HS-5 (cell line): ENCODE measurements at regions not wholly inside any gene's neighbourhood (a gene's known extent, or its start where the extent isn't known, plus 50 kb on each side); places are given as distances from the start of the nearest gene placed in this dataset.
"Not testable (repeated sequence)": the region's sequence is repeated elsewhere in the genome, so short reads cannot be mapped to it uniquely, and the experiment has no call there.

ENCODE experiments used
- DNase-seq: peaks from one replicate; pipeline ENCODE4 v3.0.0-alpha.2; 2012; ENCODE audit warnings: low read depth

DNA sequence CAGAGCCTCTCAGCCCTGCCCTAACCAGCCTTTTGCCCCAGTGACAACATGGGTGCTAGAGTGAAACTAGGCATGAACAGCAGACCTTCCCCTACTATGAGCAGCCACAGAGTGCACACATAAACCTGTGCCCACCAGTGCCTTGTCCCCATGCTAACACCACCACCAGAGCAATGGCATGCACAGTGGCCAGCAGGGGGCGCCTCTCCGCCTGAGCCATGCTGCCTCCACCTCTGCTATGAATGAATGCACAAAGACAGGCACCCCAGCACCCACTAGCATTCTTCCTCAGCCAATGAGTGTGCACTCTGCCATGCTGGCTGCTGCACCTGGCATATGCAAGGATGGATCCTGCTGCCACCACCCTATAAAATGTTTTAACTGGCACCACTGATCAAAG lies 286.9 kb upstream of the FGF16 start:
- DNase-seq: no peak

DNA sequence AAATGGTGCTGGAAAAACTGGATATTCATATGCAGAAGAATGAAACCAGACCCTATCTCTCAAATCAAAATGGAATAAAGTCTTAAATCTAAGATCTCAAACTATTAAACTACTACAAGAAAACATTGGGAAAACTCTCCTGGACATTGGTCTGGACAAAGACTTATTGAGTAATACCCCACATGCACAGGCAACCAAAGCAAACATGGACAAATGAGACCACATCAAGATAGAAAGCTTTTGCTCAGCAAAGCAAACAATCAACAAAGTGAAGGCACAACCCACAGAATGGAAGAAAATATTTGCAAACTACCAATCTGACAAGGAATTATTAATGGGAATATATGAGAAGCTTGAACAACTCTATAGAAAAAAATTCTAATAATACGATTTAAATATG lies 284.4 kb upstream of the FGF16 start:
- DNase-seq: no peak

DNA sequence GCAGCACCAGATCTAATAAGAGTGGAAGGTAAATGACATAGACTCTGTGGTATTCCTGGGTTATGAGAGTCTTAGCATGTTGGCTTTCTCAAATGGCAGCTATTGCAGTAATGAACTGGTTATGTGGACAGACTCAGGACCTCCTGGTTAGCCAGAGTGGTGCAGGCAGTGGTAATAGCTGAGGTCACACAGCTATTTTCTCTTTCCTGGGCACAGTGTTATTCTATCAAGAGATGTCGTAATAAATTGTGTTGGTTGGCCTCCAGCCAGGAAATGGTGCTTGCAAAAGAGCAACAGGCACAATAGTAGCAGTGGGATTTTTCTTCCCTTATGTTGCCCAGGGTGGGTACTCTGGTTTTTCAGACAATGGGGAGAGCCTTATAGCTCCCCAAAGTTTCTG lies 279.2 kb upstream of the FGF16 start:
- no peak for DNase-seq

DNA sequence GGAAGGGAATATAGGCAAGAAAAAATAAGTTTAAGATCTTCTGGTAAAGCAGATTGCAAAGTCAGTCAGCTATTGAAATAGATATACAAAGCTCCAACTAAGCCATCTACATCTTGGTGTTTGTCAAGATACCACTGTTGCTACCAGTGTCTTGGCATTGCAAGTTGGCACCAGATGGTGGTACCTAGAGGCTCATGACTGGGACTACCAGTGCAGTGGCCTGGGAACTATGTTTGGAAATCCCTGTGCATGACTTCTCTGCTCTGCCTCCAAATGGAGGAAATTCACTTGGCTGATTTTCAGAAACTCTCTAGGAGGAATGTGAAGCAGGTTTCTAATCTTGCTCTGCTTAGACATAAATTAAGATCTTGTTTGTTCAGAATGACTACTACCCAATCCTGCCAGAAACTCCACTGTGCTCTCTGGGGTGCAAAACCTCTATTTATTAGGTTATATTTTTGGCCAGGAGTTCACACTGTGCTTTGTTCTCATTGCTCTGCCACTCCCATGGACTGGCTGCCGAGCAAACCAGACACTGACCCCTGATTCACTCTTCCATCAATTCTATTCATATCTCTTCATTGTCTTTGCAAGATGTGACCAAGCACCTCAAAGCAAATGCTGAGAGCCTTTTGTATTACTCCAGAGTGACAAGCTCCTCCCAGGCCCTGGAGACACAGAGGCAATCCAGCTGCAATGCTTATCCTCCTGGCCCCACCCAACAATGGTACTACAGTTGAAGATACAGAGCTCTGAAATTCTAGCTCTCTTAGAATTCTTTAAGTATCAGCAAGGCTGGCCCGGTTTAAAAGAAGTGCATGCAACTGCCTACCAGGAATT lies 272.3 kb upstream of the FGF16 start:
- DNase-seq: no peak

DNA sequence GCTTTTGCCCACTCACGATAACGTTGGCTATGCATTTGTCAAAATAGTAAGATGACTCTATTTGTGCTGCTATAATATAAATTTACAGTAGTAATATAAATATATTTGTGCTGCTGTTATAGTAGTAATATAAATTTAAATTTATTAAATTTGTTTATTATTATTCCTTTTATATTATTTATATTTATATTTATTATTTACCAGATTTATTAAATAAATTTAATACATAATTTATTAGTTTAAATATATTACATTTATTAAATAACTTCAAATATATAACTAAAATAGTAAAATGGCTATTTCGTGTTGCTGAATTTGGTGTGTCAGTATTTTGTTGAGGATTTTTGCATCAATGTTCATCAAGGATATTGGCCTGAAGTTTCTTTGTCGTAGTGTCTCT lies 246.5 kb upstream of the FGF16 start:
- DNase-seq: no peak

DNA sequence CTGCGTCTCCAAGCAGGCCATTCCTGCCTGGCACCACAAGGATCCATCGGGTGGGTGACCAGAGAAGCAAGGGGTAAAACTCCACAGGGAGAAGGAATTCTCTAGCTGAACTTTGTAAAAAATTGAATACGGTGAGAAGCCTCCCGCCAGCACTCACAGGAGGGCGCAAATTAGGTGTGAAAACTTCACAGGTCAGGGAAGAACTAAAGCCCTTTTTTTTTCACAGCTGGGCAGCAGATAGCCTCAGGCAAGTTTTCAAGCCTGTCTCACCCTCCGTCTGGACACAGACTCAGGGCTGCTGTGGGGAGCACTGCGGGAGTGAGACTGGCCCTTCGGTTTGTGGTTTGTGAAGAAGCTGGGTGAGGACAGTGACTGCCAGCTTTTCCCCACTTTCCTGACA lies 224.1 kb upstream of the FGF16 start:
- DNase-seq: no peak

DNA sequence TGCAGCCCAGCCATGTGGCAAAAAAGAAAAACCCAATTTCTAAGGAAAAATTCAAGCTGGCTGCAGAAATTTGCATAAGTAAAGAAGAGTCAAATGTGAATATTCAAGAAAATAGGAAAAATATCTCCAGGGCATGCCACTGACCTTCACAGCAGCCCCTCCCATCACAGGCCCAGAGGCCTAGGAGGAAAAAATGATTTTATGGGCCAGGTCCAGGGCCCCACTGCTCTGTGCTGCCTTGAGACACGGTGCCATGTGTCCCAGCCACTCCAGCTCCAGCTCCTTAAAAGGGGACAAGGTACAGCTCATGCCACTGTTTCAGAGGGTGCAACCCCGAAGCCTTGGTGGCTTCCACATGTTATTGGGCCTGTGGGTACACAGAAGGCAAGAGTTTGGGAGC lies 182.7 kb upstream of the FGF16 start:
- no peak for DNase-seq

DNA sequence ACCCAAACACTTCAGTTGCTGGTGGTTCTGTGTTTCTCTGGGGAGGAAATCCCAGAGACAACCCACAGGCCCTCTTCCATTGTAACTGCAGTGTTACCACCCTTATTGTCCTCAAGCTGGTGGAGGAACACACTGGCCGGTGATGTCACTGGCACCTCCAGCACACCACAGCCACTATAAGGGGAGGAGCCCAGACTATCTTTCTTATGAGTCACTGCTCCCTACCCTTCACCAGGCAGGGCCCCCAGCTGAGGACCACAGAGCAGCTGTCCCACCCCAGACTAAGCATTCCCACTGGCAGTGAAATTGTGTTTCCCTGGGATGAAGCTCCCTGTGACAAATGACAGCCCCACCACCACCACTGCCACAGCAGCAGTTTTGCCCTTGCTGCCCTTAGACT lies 171.8 kb upstream of the FGF16 start:
- DNase-seq: no peak

DNA sequence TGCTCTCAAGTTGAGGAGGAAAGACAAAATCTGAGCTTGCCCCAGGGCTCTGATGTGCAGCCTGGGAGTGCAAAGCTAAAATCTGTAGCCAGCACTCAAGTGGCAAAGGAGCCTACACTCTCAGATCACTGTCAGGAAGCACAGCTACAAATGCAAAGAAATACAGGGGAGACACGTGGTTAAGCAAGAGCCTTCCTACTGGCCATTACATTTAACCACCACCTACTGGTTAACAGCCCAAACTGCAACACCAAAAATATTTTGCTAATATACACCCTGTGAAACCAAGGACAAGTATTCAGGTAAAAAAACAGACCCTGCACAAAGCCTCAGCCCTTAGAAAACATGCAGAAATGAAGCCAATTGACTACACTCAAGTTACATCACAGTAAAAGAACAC lies 170.4 kb upstream of the FGF16 start:
- DNase-seq: no peak

DNA sequence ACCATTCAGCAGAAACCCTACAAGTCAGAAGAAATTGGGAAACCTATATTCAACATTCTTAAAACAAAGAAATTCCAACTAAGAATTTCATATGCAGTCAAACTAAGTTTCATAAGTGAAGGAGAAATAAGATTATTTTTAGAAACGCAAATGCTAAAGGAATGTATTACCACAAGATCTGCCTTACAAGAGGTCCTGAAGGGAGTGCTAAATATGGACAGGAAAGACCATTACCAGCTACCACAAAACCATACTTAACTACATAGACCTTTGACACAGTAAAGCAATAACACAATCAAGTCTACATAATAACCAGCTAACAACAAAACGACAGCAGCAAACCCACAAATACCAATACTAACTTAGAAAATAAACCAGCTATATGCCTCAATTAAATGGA lies 169.3 kb upstream of the FGF16 start:
- no peak for DNase-seq

DNA sequence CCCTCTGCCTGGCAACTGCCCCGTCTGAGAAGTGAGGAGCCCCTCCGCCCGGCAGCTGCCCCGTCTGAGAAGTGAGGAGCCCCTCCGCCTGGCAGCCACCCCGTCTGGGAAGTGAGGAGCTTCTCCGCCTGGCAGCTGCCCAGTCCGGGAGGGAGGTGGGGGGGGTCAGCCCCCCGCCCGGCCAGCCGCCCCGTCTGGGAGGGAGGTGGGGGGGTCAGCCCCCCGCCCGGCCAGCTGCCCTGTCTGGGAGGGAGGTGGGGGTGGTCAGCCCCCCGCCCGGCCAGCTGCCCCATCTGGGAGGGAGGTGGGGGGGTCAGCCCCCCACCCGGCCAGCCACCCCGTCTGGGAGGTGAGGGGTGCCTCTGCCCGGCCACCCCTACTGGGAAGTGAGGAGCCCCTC lies 167.8 kb upstream of the FGF16 start:
- not testable (repeated sequence) for DNase-seq

DNA sequence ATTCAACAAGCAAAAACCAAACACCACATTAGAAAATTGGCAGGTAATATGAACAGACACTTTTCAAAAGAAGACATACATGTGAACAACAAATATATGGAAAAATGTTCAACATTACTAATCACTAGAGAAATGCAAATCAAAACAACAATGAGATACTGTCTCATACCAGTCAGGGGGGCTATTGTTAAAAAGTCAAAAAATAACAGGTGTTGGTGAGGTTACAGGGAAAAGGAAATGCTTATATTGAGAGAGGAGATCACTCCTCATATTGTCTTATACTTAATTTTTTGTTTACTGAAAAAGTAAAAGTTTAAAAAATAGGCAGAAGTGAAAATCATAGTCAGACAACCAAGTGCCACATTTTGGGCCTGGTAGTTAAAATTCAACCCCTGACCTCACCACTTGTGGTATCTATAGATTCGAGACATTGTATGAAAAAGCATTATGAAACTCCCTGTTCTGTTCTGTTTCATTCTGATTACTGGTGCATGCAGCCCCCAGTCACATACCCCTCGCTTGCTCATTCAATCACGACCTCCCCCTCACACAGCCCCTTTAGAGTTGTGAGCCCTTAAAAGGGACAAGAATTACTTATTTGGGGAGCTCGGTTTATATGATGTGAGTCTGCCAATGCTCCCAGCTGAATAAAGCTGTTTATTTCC lies 153.7 kb upstream of the FGF16 start:
- DNase-seq: no peak

DNA sequence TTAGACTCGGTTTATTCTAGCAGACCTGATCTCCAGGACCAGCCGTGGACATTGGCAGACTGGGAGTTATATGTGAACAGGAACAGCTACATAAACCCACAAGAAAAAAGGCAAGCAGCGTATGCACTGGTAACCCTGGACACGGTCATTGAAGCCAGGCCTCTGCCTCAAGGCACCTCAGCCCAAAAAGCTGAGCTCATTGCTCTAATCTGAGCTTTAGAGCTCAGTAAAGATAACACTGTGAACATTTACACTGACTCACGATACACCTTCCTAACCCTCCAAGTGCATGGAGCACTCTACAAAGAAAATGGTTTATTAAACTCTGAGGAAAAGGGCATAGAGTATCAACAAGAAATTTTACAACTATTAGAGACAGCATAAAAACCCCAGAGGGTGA lies 148.9 kb upstream of the FGF16 start:
- DNase-seq: no peak

DNA sequence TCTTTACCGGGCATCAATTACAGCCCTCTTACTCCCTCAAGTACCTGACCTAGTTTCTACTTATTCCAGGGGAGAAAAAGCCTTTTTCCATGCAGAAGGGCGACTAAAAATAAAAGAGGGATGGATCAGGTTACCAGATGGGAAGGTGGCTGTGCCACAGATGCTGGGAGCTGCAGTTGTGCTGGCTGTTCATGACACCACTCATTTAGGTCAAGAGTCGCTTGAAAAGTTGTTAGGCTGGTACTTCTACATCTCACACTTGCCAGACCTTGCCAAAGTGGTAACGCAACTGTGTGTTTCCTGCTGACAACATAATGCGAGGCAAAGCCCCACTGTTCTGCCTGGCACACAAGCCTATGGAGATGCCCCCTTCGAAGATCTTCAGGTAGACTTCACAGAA lies 148.4 kb upstream of the FGF16 start:
- no peak for DNase-seq

DNA sequence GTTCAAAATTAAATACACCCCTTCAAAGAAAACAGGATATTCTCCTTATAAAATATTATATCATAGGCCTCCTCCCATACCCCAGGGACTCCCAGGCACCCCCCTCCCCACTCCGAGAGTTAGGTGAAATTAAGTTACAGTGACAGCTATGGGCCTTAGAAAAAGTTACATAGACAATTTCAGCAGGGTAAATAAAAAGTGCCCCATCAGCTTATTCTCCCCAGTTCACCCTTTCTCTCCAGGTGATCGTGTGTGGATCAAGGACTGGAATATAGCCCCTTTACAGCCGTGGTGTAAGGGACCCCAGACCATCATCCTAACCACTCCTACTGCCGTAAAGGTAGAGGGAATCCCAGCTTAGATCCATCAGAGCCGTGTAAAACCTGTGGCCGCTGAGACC lies 147.6 kb upstream of the FGF16 start:
- DNase-seq: no peak

DNA sequence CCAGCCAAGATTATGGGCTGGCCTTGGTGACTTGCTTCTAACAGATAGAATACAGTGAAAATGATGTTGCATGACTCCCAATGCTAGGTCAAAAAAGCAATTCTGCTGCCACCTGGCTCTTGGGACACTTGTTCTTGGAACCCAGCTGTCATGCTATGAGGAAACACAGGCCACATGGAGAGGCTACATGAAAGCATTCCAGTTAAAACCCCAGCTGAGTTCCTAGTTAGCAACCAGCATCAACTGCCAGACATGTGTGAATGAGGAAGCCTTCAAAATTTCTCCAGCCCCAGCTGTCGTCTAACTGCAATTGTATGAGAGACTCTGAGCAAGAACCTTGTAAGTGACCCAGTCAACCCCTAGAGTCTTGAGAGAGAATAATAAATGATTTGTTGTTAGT lies 105.2 kb upstream of the FGF16 start:
- DNase-seq: no peak

DNA sequence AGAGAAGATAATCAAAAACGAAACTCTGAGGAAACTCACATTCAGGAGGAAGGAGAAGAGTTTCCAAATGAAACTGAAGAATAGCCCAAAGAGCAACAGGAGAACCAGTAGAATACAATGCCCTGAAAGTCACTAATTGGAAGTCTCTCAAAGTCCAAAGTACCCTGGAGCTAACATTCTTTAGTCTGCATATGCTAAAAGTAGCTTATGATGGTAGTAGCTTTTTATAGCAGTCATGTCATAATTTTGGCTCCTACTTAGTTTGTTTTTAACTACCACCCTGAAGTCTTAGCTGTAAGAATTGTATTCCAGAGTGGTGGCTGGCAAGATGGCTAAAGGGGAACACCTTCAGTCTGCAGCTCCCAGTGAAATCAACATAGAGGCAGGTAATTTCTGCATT lies 100.3 kb upstream of the FGF16 start:
- no peak for DNase-seq

DNA sequence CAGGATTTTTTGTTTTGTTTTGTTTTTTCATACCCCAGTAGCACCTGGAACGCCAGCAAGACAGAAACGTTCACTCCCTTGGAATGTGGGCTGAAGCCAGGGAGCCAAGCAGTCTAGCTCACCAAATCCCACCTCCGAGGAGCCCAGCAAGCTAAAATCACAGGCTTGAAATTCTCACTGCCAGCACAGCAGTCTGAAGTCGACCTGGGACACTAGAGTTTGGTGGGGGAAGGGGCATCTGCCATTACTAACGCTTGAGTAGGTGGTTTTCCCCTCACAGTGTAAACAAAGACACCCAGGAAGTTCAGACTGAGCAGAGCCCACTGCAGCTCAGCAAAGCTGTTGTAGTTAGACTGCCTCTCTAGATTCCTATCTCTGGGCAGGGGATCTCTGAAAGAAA lies 99.6 kb upstream of the FGF16 start:
- DNase-seq: no peak

DNA sequence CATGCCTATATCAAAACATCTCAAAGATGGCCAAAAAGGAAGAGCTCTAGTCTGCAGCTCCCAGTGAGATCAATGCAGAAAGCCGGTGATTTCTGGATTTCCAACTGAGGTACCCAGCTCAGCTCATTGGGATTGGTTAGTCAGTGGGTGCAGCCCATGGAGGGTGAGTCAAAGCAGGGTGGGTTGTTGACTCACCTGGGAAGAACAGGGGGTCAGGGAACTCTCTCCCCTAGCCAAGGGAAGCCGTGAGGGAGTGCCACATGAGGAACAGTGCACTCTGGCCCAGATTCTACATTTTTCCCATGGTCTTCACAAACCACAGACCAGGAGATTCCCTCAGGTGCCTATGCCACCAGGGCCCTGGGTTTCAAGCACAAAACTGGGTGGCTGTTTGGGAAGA lies 57.3 kb upstream of the FGF16 start:
- no peak for DNase-seq

DNA sequence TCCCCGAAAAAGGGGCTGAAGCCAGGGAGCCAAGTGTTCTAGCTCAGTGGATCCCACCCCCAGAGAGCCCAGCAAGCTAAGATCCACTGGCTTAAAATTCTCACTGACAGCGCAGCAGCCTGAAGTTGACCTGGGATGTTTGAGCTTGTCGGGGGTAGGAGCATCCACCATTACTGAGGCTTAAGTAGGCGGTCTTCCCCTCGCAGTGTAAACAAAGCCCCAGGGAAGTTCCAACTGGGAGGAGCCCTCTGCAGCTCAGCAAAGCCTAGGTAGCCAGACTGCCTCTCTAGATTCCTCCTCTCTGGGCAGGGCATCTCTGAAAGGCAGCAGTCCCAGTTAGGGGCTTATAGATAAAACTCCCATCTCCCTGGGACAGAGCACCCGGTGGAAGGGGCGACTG lies 56.8 kb upstream of the FGF16 start:
- DNase-seq: not testable (repeated sequence)

DNA sequence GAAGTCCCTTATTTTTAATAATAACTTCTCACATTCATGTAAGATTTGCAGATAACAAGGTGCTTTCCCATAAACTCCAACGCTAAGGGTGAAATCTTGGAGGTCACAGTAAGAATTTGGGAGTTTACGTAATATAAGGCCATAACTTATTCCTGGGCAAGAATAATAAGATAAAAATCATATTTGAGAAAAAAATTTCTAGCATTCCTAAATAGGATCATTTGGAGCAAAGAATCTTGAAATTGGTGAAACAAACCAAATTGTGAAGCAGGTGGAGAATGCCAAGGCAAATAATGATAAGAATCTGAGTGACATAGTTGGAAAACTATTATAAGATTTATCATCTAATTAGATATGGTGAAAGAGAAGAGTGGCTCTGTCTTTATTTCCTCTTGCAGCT lies 50.4 kb upstream of the FGF16 start:
- DNase-seq: no peak
